Lung (tissue), 11 donors: ENCODE measurements at regions not wholly inside any gene's neighbourhood (a gene's known extent, or its start where the extent isn't known, plus 50 kb on each side); places are given as distances from the start of the nearest gene placed in this dataset.

Source experiments
- ATAC-seq: fragments of 200-7000 bp; cut with Tn5 transposase; one replicate; pipeline ENCODE4 v1.9.1; 2020; ENCODE audit warnings: moderate number of reproducible peaks; ENCODE audit not compliant: insufficient read depth, low FRiP score
- DNase-seq, 3 donors: peaks; one replicate each; pipeline ENCODE4 v3.0.0-alpha.2; 2013 to 2017
- H3K27ac ChIP-seq, 2 donors: one replicate each; pipeline ENCODE4 v1.5.1; 2013; ENCODE audit warnings: mild to moderate bottlenecking in 2 of 2, moderate library complexity in 2 of 2, control low read depth in 1 of 2, inconsistent platforms in 1 of 2, low read depth in 1 of 2, low read length in 1 of 2
- H3K27me3 ChIP-seq, 3 donors: one replicate each; pipeline ENCODE4 v1.5.1; 2013; ENCODE audit warnings: low read length in 2 of 3; ENCODE audit not compliant: control insufficient read depth in 3 of 3, insufficient read depth in 3 of 3
- H3K36me3 ChIP-seq, 4 donors: one replicate each; pipeline ENCODE4 v1.5.1; 2013; ENCODE audit warnings: low read length in 4 of 4, mild to moderate bottlenecking in 1 of 4, moderate library complexity in 1 of 4; ENCODE audit not compliant: control insufficient read depth in 4 of 4, insufficient read depth in 4 of 4
- H3K4me1 ChIP-seq, 5 donors: one replicate each; pipeline ENCODE4 v1.5.1; 2013; ENCODE audit warnings: low read length in 5 of 5, mild to moderate bottlenecking in 2 of 5, moderate library complexity in 1 of 5; ENCODE audit not compliant: control insufficient read depth in 5 of 5, insufficient read depth in 5 of 5
- H3K4me3 ChIP-seq: one replicate; pipeline ENCODE4 v1.5.1; 2013; ENCODE audit warnings: mild to moderate bottlenecking, control low read depth, moderate library complexity
- H3K9ac ChIP-seq, 2 donors: one replicate each; pipeline ENCODE4 v1.5.1; 2013; ENCODE audit warnings: low read length in 2 of 2, control low read depth in 1 of 2; ENCODE audit not compliant: insufficient read depth in 1 of 2
- H3K9me3 ChIP-seq, 4 donors: one replicate each; pipeline ENCODE4 v1.5.1; 2013; ENCODE audit warnings: low read length in 3 of 4, mild to moderate bottlenecking in 1 of 4, moderate library complexity in 1 of 4; ENCODE audit not compliant: control insufficient read depth in 4 of 4, insufficient read depth in 3 of 4
- WGBS, 2 donors: extraction: QIAGEN DNeasy Blood & Tissue Kit; methylation state at CpG; one replicate each; pipeline ENCODE4 v1.1.7; 2013; 5-methylcytosine and 5-hydroxymethylcytosine counted together
- TF ChIP-seq, protein P1 (sequence below): IDR thresholded peaks from 2 replicates; pipeline ENCODE4 v1.5.1; 2012; ENCODE audit warnings: mild to moderate bottlenecking; ENCODE audit errors: control extremely low read depth, extremely low read depth
- donor health status: control.
- donor health status: control.
- donor health status: Bipolar disorder and iron deficiency.
- donor health status: healthy.
- donor health status: DM: yes; HTN: yes; CAD: no.

DNA sequence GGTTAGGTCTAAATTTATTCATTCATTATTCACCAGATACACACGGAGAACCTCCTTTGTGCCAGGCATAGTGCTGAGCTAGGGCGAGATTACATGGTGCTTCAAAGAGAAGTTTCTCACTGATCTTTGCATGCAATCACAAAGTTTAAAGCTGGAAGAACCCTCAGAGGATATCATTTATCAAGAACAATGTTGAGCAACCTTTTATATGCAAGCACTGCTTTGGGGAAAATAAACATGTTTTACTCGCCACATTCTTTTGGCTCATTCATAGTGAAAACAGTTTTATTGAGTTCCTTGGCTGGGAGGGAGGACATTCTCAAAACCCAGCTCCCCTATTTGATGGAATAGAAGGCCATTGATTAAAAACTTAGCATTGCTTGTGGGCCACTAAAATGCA lies 49.8 kb upstream of the XYLT1 start:
- no peaks in the 10 kb centered on the region for H3K36me3 ChIP-seq
- no peaks in the 10 kb centered on the region for H3K4me1 ChIP-seq
- ATAC-seq (no peak), DNase-seq (peak in 1 of 3 donors; percentile 25)
- TF ChIP-seq, protein P1, sequence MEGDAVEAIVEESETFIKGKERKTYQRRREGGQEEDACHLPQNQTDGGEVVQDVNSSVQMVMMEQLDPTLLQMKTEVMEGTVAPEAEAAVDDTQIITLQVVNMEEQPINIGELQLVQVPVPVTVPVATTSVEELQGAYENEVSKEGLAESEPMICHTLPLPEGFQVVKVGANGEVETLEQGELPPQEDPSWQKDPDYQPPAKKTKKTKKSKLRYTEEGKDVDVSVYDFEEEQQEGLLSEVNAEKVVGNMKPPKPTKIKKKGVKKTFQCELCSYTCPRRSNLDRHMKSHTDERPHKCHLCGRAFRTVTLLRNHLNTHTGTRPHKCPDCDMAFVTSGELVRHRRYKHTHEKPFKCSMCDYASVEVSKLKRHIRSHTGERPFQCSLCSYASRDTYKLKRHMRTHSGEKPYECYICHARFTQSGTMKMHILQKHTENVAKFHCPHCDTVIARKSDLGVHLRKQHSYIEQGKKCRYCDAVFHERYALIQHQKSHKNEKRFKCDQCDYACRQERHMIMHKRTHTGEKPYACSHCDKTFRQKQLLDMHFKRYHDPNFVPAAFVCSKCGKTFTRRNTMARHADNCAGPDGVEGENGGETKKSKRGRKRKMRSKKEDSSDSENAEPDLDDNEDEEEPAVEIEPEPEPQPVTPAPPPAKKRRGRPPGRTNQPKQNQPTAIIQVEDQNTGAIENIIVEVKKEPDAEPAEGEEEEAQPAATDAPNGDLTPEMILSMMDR: no peak
- H3K9ac ChIP-seq: no peak overlapping the region
- H3K27ac ChIP-seq: no peak overlapping the region
- H3K27me3 ChIP-seq: peaks cover 0 to 3% (median 0%) of the 10 kb centered on the region in 3 donors
- H3K9me3 ChIP-seq: no peaks in the 10 kb centered on the region
- no peak overlapping the region for H3K4me3 ChIP-seq
- 56 to 74% methylated on average over 3 of the region's 3 CpGs for WGBS, 2 donors
